NCI-H1694 treated with DMSO at 0.1 percent for 48 hours (cell line): ENCODE measurements at regions not wholly inside any gene's neighbourhood (a gene's known extent, or its start where the extent isn't known, plus 50 kb on each side); places are given as distances from the start of the nearest gene placed in this dataset.
"Not testable (repeated sequence)": the region's sequence is repeated elsewhere in the genome, so short reads cannot be mapped to it uniquely, and the experiment has no call there.

Experiments
- DNase-seq: peaks from one replicate; lab custom pipeline; 2025; lab: John Stamatoyannopoulos, UW

- no peak for DNase-seq
Measured at GRCh38 chr10:44173608-44173894, 211.3 kb downstream of the CXCL12 start.

GRCh38 chr10:44172883-44173607, 211.9 kb downstream of the CXCL12 start:
- no peak for DNase-seq

GRCh38 chr10:44171765-44172164, 213.1 kb downstream of the CXCL12 start:
- DNase-seq = no peak

GRCh38 chr10:44168478-44168877, 216.4 kb downstream of the CXCL12 start:
- no peak for DNase-seq

GRCh38 chr10:44167752-44168151, 217.1 kb downstream of the CXCL12 start:
- no peak for DNase-seq

GRCh38 chr10:44166441-44166840, 218.5 kb downstream of the CXCL12 start:
- no peak for DNase-seq

GRCh38 chr10:44164251-44164956, 220.5 kb downstream of the CXCL12 start:
- DNase-seq = no peak

GRCh38 chr10:44161184-44161583, 223.7 kb downstream of the CXCL12 start:
- DNase-seq = no peak

GRCh38 chr10:44157574-44157973, 227.3 kb downstream of the CXCL12 start:
- no peak for DNase-seq

GRCh38 chr10:44154956-44155355, 229.9 kb downstream of the CXCL12 start:
- DNase-seq = no peak

GRCh38 chr10:44153918-44154670, 230.8 kb downstream of the CXCL12 start:
- DNase-seq = no peak

GRCh38 chr10:44143556-44143955, 241.3 kb downstream of the CXCL12 start:
- no peak for DNase-seq

GRCh38 chr10:44132361-44133289, 252.3 kb downstream of the CXCL12 start:
- DNase-seq = no peak

GRCh38 chr10:44126291-44126717, 258.6 kb downstream of the CXCL12 start:
- DNase-seq = no peak

- no peak for DNase-seq
Measured at GRCh38 chr10:44125879-44126278, 259.0 kb downstream of the CXCL12 start.

GRCh38 chr10:44118500-44118899, 266.4 kb downstream of the CXCL12 start:
- DNase-seq = no peak

GRCh38 chr10:44116474-44116873, 268.4 kb downstream of the CXCL12 start:
- no peak for DNase-seq

- DNase-seq = no peak
Measured at GRCh38 chr10:44115516-44115915, 269.4 kb downstream of the CXCL12 start.

GRCh38 chr10:44114441-44114840, 270.5 kb downstream of the CXCL12 start:
- no peak for DNase-seq

GRCh38 chr10:44112280-44112679, 272.6 kb downstream of the CXCL12 start:
- DNase-seq = not testable (repeated sequence)

- no peak for DNase-seq
Measured at GRCh38 chr10:44105696-44106095, 279.2 kb downstream of the CXCL12 start.

- no peak for DNase-seq
Measured at GRCh38 chr10:44102726-44103255, 282.1 kb downstream of the CXCL12 start.
